Activated B cell treated with CpG ODN at 0.5 μM for 24 hours (primary cell): ENCODE measurements at regions not wholly inside any gene's neighbourhood (a gene's known extent, or its start where the extent isn't known, plus 50 kb on each side); places are given as distances from the start of the nearest gene placed in this dataset.

ENCODE experiments used
- ATAC-seq: fragments of 200-7000 bp; cut with Tn5 transposase; one replicate; pipeline ENCODE4 v1.10.0; 2021; ENCODE audit warnings: low read depth, mild to moderate bottlenecking, moderate library complexity
- CTCF ChIA-PET: fragments of 350-600 bp; sonication (Branson Sonifier 250); formaldehyde crosslinking; loops from one replicate; lab custom pipeline; 2021; ENCODE audit warnings: antibody characterized with exemption; lab: Charles Lee
- POLR2A ChIA-PET: fragments of 350-600 bp; sonication (Branson Sonifier 250); formaldehyde crosslinking; loops from one replicate; lab custom pipeline; 2021; ENCODE audit warnings: antibody characterized with exemption; lab: Charles Lee
- DNase-seq: peaks from one replicate; pipeline ENCODE4 v3.0.0; 2022
- H3K27ac Mint-ChIP-seq: one replicate; pipeline ENCODE4 v1.8.0; 2020; ENCODE audit warnings: mixed read lengths
- H3K27me3 Mint-ChIP-seq: one replicate; pipeline ENCODE4 v1.8.0; 2021; ENCODE audit warnings: mixed read lengths
- H3K36me3 Mint-ChIP-seq: one replicate; pipeline ENCODE4 v1.8.0; 2021; ENCODE audit warnings: low read depth, mixed read lengths
- H3K4me1 Mint-ChIP-seq: one replicate; pipeline ENCODE4 v1.8.0; 2021; ENCODE audit warnings: mixed read lengths
- H3K4me3 Mint-ChIP-seq: one replicate; pipeline ENCODE4 v1.8.0; 2020; ENCODE audit warnings: mild to moderate bottlenecking, mixed read lengths
- H3K9me3 Mint-ChIP-seq: one replicate; pipeline ENCODE4 v1.8.0; 2020; ENCODE audit warnings: mixed read lengths
- intact Hi-C: fragments of 100-400 bp; cut with micrococcal nuclease; formaldehyde crosslinking; loops from one replicate; pipeline ENCODE4 v1.15.1; 2024
- TF ChIP-seq, protein P1 (sequence below): fragments of 200-600 bp; IDR thresholded peaks from one replicate; pipeline ENCODE4 v1.8.0; 2022; ENCODE audit warnings: antibody characterized with exemption, mild to moderate bottlenecking

DNA sequence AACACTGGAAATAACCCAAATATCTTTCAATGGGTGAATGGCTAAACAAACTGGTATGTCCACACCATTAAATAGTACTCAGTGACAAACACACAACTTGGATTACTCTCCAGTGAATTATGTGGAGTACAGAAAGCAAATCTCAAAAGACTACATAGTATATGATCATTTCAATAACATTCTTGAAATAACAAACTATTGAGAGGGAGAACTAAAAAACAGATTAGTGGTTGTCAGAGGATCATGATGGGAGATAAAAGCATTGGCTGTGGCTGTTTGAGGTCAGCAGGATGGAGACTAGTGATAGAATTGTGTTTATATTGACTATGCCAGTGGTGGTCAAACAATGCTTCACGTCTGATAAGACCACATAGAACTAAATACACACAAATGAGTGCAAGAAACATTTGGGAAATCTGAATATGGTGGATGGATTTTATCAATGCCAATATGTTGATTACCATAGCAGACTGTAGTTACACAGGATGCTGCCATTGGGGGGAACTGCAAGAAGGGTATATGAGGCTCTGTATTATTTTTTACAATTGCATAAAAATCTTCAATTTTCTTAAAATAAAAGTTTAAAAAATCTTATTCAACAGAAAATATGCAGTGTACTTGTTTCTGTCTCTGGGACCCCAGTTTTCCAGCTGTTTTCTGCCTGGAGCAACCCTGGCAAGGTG lies 242.0 kb downstream of the TBXT start:
- ATAC-seq (no peak), DNase-seq (no peak)
- TF ChIP-seq, protein P1, sequence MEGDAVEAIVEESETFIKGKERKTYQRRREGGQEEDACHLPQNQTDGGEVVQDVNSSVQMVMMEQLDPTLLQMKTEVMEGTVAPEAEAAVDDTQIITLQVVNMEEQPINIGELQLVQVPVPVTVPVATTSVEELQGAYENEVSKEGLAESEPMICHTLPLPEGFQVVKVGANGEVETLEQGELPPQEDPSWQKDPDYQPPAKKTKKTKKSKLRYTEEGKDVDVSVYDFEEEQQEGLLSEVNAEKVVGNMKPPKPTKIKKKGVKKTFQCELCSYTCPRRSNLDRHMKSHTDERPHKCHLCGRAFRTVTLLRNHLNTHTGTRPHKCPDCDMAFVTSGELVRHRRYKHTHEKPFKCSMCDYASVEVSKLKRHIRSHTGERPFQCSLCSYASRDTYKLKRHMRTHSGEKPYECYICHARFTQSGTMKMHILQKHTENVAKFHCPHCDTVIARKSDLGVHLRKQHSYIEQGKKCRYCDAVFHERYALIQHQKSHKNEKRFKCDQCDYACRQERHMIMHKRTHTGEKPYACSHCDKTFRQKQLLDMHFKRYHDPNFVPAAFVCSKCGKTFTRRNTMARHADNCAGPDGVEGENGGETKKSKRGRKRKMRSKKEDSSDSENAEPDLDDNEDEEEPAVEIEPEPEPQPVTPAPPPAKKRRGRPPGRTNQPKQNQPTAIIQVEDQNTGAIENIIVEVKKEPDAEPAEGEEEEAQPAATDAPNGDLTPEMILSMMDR: no peak
- Mint-ChIP-seq H3K4me3 (no peak overlapping the region), H3K36me3 (no peaks in the 10 kb centered on the region), H3K9me3 (no peaks in the 10 kb centered on the region), H3K4me1 (no peaks in the 10 kb centered on the region), H3K27ac (no peak overlapping the region), H3K27me3 (peaks cover 4% of the 10 kb centered on the region)
- ChIA-PET POLR2A (no interaction called here), CTCF (no interaction called here)
- intact Hi-C loops: no loop called here

GRCh38 chr6:165922309-165922794 lies 245.3 kb downstream of the TBXT start:
- intact Hi-C loops: no loop called here
- H3K36me3 Mint-ChIP-seq: no peaks in the 10 kb centered on the region
- peaks cover 8% of the 10 kb centered on the region for H3K27me3 Mint-ChIP-seq
- H3K4me1 Mint-ChIP-seq: no peaks in the 10 kb centered on the region
- ATAC-seq (no peak), DNase-seq (no peak)
- H3K4me3 Mint-ChIP-seq: no peak overlapping the region
- TF ChIP-seq, protein P1: no peak
- POLR2A ChIA-PET: no interaction called here
- no peak overlapping the region for H3K27ac Mint-ChIP-seq
- H3K9me3 Mint-ChIP-seq: no peaks in the 10 kb centered on the region
- CTCF ChIA-PET: no interaction called here

DNA sequence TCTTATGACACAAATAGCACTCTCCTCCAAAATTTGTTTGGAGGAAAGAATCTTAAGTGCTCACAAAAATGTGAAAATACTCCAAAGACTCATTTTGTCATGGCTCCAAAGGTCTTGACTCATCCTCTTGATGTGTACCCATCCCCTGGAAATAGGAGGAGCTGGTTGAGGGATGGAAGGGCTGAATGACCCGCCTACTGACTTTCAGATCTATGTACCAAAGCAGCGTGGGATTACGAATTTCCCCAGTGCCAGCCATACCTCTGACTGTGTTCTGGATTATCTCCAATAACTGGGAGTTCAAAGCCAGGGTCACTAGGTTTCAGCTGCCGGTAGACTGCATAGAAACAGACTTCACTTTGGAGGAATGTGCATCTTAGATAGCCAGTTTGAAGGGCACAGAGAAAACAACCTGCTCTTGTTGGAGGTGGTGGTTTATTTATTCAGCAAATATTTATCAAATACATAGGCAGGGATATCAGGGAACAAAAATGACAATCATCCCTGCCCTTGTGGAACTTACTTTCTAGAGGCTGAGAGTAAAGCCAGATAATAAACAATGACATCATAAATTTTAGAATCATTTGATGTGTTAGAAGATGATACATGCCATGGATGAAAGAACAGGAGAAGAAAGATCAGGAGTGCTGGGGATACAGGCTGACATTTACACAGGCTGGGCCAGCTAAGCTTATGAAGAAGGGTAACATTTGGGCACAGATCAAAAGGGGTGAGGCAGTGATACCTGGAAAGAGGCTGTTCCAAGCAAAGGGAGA lies 246.6 kb downstream of the TBXT start:
- intact Hi-C loops: no loop called here
- Mint-ChIP-seq H3K4me1 (no peaks in the 10 kb centered on the region), H3K9me3 (no peaks in the 10 kb centered on the region), H3K4me3 (no peak overlapping the region), H3K27ac (no peak overlapping the region), H3K36me3 (no peaks in the 10 kb centered on the region), H3K27me3 (peaks cover 8% of the 10 kb centered on the region)
- DNase-seq: no peak
- ChIA-PET CTCF (no interaction called here), POLR2A (no interaction called here)
- TF ChIP-seq, protein P1: no peak
- ATAC-seq: no peak

DNA sequence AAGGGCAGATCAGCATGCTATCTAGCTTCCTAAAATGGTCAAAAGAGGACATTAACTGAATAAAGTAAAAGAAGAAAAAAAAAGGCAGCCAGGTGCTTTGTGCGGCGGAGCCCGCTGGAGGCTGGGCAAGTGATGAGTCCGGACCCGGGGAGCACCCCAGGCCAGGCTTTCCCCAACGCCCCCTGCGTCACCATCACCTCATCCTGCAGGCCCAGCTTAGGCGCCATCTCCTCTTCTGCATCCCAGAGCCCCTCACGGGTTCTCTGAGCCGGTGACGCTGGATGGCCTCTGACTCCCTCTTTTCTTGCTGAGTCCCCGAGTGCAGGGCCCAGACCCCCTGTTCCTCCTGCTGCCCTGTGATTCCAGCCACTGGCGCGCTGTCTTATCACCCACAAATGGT lies 250.1 kb downstream of the TBXT start:
- ATAC-seq: no peak
- H3K27ac Mint-ChIP-seq: no peak overlapping the region
- intact Hi-C loops: no loop called here
- H3K9me3 Mint-ChIP-seq: no peaks in the 10 kb centered on the region
- ChIA-PET CTCF (no interaction called here), POLR2A (no interaction called here)
- peaks cover 13% of the 10 kb centered on the region for H3K27me3 Mint-ChIP-seq
- no peak overlapping the region for H3K4me3 Mint-ChIP-seq
- no peak for DNase-seq
- no peaks in the 10 kb centered on the region for H3K36me3 Mint-ChIP-seq
- H3K4me1 Mint-ChIP-seq: no peaks in the 10 kb centered on the region
- TF ChIP-seq, protein P1: no peak

- intact Hi-C loops: no loop called here
- ATAC-seq (no peak), DNase-seq (no peak)
- TF ChIP-seq, protein P1: no peak
- CTCF ChIA-PET: no interaction called here
- Mint-ChIP-seq H3K4me1 (no peaks in the 10 kb centered on the region), H3K27ac (no peak overlapping the region), H3K4me3 (no peak overlapping the region), H3K36me3 (no peaks in the 10 kb centered on the region), H3K9me3 (no peaks in the 10 kb centered on the region), H3K27me3 (peaks cover 8% of the 10 kb centered on the region)
- POLR2A ChIA-PET: no interaction called here
These were observed 252.2 kb upstream of the PDE10A start for GRCh38 chr6:165915022-165915770.
